Daoy (cell line): ENCODE measurements at regions not wholly inside any gene's neighbourhood (a gene's known extent, or its start where the extent isn't known, plus 50 kb on each side); places are given as distances from the start of the nearest gene placed in this dataset.
A peak's percentile ranks its signal among the peaks of the same experiment; 100 is the strongest.

Source experiments
- DNase-seq: peaks from one replicate; pipeline ENCODE4 v3.0.0-alpha.2; 2015; ENCODE audit warnings: low read depth

GRCh38 chr3:105923140-105923539 lies 54.3 kb upstream of the CBLB start:
- no peak for DNase-seq

- DNase-seq: no peak
Measured at GRCh38 chr3:105927741-105928140, 58.9 kb upstream of the CBLB start.

- no peak for DNase-seq
Measured at GRCh38 chr3:105930733-105931132, 61.9 kb upstream of the CBLB start.

GRCh38 chr3:105931500-105931899 lies 62.7 kb upstream of the CBLB start:
- DNase-seq: no peak

GRCh38 chr3:105933871-105934270 lies 65.1 kb upstream of the CBLB start:
- DNase-seq: no peak

GRCh38 chr3:105938101-105938500 lies 69.3 kb upstream of the CBLB start:
- DNase-seq: peak; percentile 11

- no peak for DNase-seq
Measured at GRCh38 chr3:105938806-105939205, 70.0 kb upstream of the CBLB start.

- DNase-seq: no peak
Measured at GRCh38 chr3:105944276-105944675, 75.5 kb upstream of the CBLB start.

- DNase-seq: peak; percentile 75
Measured at GRCh38 chr3:105944721-105945120, 75.9 kb upstream of the CBLB start.

GRCh38 chr3:105948101-105948500 lies 79.3 kb upstream of the CBLB start:
- DNase-seq: no peak

GRCh38 chr3:105950881-105951600 lies 82.2 kb upstream of the CBLB start:
- no peak for DNase-seq

- no peak for DNase-seq
Measured at GRCh38 chr3:105953831-105954230, 85.0 kb upstream of the CBLB start.

GRCh38 chr3:105956306-105956705 lies 87.5 kb upstream of the CBLB start:
- no peak for DNase-seq

- no peak for DNase-seq
Measured at GRCh38 chr3:105957722-105958121, 88.9 kb upstream of the CBLB start.

- no peak for DNase-seq
Measured at GRCh38 chr3:105958237-105959000, 89.6 kb upstream of the CBLB start.

- no peak for DNase-seq
Measured at GRCh38 chr3:105959851-105960250, 91.0 kb upstream of the CBLB start.

GRCh38 chr3:105960381-105960780 lies 91.6 kb upstream of the CBLB start:
- DNase-seq: no peak

GRCh38 chr3:105963161-105963560 lies 94.3 kb upstream of the CBLB start:
- DNase-seq: no peak

- peak; percentile 19 for DNase-seq
Measured at GRCh38 chr3:105965384-105965783, 96.6 kb upstream of the CBLB start.

GRCh38 chr3:105967117-105967516 lies 98.3 kb upstream of the CBLB start:
- peak; percentile 7 for DNase-seq

- DNase-seq: no peak
Measured at GRCh38 chr3:105970283-105970682, 101.5 kb upstream of the CBLB start.

GRCh38 chr3:105972069-105972468 lies 103.3 kb upstream of the CBLB start:
- no peak for DNase-seq

- DNase-seq: no peak
Measured at GRCh38 chr3:105974381-105974780, 105.6 kb upstream of the CBLB start.
